H1 (cell line): ENCODE measurements at regions not wholly inside any gene's neighbourhood (a gene's known extent, or its start where the extent isn't known, plus 50 kb on each side); places are given as distances from the start of the nearest gene placed in this dataset.

ENCODE experiments used
- BACH1 ChIP-seq: IDR thresholded peaks from 2 replicates; pipeline ENCODE4 v1.6.1; 2012; ENCODE audit warnings: low read length, improper control_type of control experiment
- CBX5 ChIP-seq: fragments of 300-800, 300-1000 bp; sonication (generic); IDR thresholded peaks from 2 replicates; pipeline ENCODE4 v1.7.1; 2016; ENCODE audit warnings: antibody characterized with exemption, low read length, low read depth
- CHD7 ChIP-seq: fragments of 300-600 bp; sonication (generic); IDR thresholded peaks from 2 replicates; pipeline ENCODE4 v1.7.1; 2012; ENCODE audit warnings: low read length, moderate library complexity, mild to moderate bottlenecking, inconsistent platforms; ENCODE audit not compliant: insufficient replicate concordance
- E2F6 ChIP-seq: IDR thresholded peaks from 2 replicates; pipeline ENCODE4 v1.6.1; 2012; ENCODE audit warnings: inconsistent platforms
- KDM1A ChIP-seq: fragments of 200-600, 300-600 bp; sonication (generic); IDR thresholded peaks from 2 replicates; pipeline ENCODE4 v1.7.1; 2016; ENCODE audit warnings: mild to moderate bottlenecking, low read length, borderline replicate concordance
- NANOG ChIP-seq: IDR thresholded peaks from 2 replicates; pipeline ENCODE4 v1.6.1; 2011; ENCODE audit warnings: low read length, low read depth, mild to moderate bottlenecking, inconsistent platforms; ENCODE audit not compliant: insufficient read depth, poor library complexity, severe bottlenecking
- POLR2A ChIP-seq, 2 experiments: IDR thresholded peaks; 1 replicate in 1 of 2; 2 replicates in 1 of 2; pipeline ENCODE4 v1.6.1; 2011; ENCODE audit warnings: low read depth in 2 of 2, low read length in 2 of 2, mild to moderate bottlenecking in 2 of 2; ENCODE audit errors: control extremely low read depth in 1 of 2
- RNF2 ChIP-seq: fragments of 200-900, 300-1000 bp; sonication (generic); IDR thresholded peaks from 2 replicates; pipeline ENCODE4 v1.7.1; 2016; ENCODE audit warnings: borderline replicate concordance, low read depth, mild to moderate bottlenecking, antibody characterized with exemption, low read length; ENCODE audit not compliant: poor library complexity, severe bottlenecking; ENCODE audit errors: missing control alignments
- SIX5 ChIP-seq: IDR thresholded peaks from 2 replicates; pipeline ENCODE4 v1.6.1; 2011; ENCODE audit warnings: mild to moderate bottlenecking, low read depth, low read length
- SP2 ChIP-seq: IDR thresholded peaks from 2 replicates; pipeline ENCODE4 v1.6.1; 2012; ENCODE audit warnings: mild to moderate bottlenecking, low read length, inconsistent platforms
- TAF1 ChIP-seq: IDR thresholded peaks from 2 replicates; pipeline ENCODE4 v1.6.1; 2011; ENCODE audit warnings: mild to moderate bottlenecking, low read depth, low read length
- TCF12 ChIP-seq: IDR thresholded peaks from 2 replicates; pipeline ENCODE4 v1.6.1; 2011; ENCODE audit warnings: low read depth, mild to moderate bottlenecking, low read length
- YY1 ChIP-seq: IDR thresholded peaks from 2 replicates; pipeline ENCODE4 v1.6.1; 2011; ENCODE audit warnings: low read depth, mild to moderate bottlenecking, low read length

GRCh38 chr6:14521141-14521540, 403.6 kb downstream of the CD83 start (continued):
- TF ChIP-seq CHD7 (no peak), NANOG (no peak), TCF12 (no peak), RNF2 (no peak), TAF1 (no peak), SP2 (no peak), E2F6 (no peak), KDM1A (no peak), POLR2A (IDR thresholded peaks at IDR 0.05; ENCODE audit: control extremely low read depth in 1 of 2, low read depth in 2 of 2, low read length in 2 of 2) (no peak), YY1 (no peak), SIX5 (no peak), CBX5 (no peak), BACH1 (no peak)
